ENCODE measurements at regions not wholly inside any gene's neighbourhood (a gene's known extent, or its start where the extent isn't known, plus 50 kb on each side); places are given as distances from the start of the nearest gene placed in this dataset.

DNA sequence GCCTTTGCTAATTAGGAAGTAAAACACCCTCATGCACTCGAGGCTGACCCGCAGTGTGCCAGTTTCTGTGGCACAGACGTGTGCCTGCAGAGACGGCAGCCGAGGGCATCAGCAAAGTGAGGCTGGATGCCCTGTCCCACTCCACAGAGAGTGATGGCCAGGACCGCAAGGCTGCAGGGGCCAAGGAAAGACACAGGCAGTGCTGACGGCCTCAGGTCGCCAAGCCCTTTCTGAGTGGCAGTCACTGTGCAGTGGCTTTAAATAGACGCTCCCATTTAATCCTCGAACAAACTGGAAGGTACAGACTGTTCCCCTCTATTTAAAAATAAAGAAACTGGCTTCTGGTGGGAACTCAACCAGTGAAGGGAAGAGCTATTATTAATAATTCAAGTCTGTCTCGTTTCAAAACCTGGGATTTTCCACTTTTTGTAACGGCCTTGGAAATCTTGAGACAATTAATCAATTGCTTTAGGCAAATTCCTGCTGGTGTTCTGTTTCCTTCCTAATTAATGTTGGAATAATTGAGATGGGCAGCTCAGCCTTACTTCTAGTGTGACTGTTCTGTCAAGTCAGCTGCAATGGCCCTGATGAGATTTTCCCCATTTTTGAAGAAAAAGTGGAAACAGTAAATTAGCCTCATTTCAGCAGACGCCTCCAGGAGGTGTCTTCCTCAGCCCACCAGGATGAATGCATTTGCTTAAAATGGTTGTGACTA lies 644.6 kb upstream of the RAB6C start:
- TF ChIP-seq CTCF (conservative IDR thresholded peaks at IDR 0.05 in 1 of 2, IDR thresholded peaks at IDR 0.05 in 1 of 2; ENCODE audit: low read depth in 1 of 2, low read length in 2 of 2) = no peak
- no peak for TF ChIP-seq EZH2 (IDR thresholded peaks at IDR 0.05; ENCODE audit: low read length, missing control alignments)
